ENCODE measurements at regions not wholly inside any gene's neighbourhood (a gene's known extent, or its start where the extent isn't known, plus 50 kb on each side); places are given as distances from the start of the nearest gene placed in this dataset.

- DNase-seq (ENCODE audit: extremely low spot score in 2 of 2): no peak
Observed at GRCh38 chr6:10060004-10060403, 354.9 kb downstream of the TFAP2A start.

GRCh38 chr6:10054672-10055071, 360.2 kb downstream of the TFAP2A start:
- Histone ChIP-seq H3K27me3 (no peaks in the 10 kb centered on the region), H3K36me3 (no peaks in the 10 kb centered on the region), H3K27ac (no peak overlapping the region), H3K4me1 (no peaks in the 10 kb centered on the region), H3K9me3 (no peaks in the 10 kb centered on the region), H3K4me3 (no peak overlapping the region)
- TF ChIP-seq POLR2A (IDR thresholded peaks at IDR 0.05) (no peak), CTCF (IDR thresholded peaks at IDR 0.05) (no peak), POLR2AphosphoS5 (IDR thresholded peaks at IDR 0.05; ENCODE audit: insufficient read depth in 1 of 2, low read depth in 1 of 2) (no peak)
- intact Hi-C loops (cut with DNase I): no loop called here
- no peak for DNase-seq (ENCODE audit: extremely low spot score in 2 of 2)

More at GRCh38 chr6:10060004-10060403, 354.9 kb downstream of the TFAP2A start:
- Histone ChIP-seq H3K27ac (no peak overlapping the region), H3K4me3 (no peak overlapping the region), H3K4me1 (no peaks in the 10 kb centered on the region), H3K36me3 (no peaks in the 10 kb centered on the region), H3K27me3 (no peaks in the 10 kb centered on the region), H3K9me3 (no peaks in the 10 kb centered on the region)
- intact Hi-C loops (cut with DNase I): no loop called here
- TF ChIP-seq CTCF (IDR thresholded peaks at IDR 0.05): no peak
- TF ChIP-seq POLR2AphosphoS5 (IDR thresholded peaks at IDR 0.05; ENCODE audit: insufficient read depth in 1 of 2, low read depth in 1 of 2): no peak
- no peak for TF ChIP-seq POLR2A (IDR thresholded peaks at IDR 0.05)

DNA sequence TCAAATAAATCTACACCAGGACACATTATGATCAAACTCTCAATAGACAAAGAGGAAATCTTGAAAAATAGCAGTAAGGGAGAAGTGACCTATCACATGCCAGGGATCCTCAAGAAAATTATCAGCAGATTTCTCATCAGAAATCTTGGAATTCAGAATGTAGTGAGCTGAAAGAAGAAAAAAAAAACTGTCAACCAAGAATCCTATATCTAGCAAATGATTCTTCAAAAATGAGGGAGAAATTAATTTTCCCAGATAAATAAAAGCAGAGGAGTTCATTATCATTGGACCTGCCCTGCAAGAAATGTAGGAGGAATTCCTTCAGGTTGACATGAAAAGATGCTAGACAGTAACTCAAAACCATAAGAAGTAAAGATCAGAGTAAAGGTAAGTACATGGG, 363.6 kb downstream of the TFAP2A start:
- DNase-seq (ENCODE audit: extremely low spot score in 2 of 2): no peak
- no peaks in the 10 kb centered on the region for H3K27me3 ChIP-seq
- H3K36me3 ChIP-seq: no peaks in the 10 kb centered on the region
- no peak overlapping the region for H3K27ac ChIP-seq
- H3K9me3 ChIP-seq: no peaks in the 10 kb centered on the region
- TF ChIP-seq CTCF (IDR thresholded peaks at IDR 0.05) (no peak), POLR2A (IDR thresholded peaks at IDR 0.05) (no peak), POLR2AphosphoS5 (IDR thresholded peaks at IDR 0.05; ENCODE audit: insufficient read depth in 1 of 2, low read depth in 1 of 2) (no peak)
- intact Hi-C loops (cut with DNase I): no loop called here
- H3K4me1 ChIP-seq: no peaks in the 10 kb centered on the region
- H3K4me3 ChIP-seq: no peak overlapping the region

GRCh38 chr6:10048370-10049297, 366.2 kb downstream of the TFAP2A start:
- H3K36me3 ChIP-seq: no peaks in the 10 kb centered on the region
- no peak overlapping the region for H3K4me3 ChIP-seq
- H3K4me1 ChIP-seq: no peaks in the 10 kb centered on the region
- H3K27ac ChIP-seq: no peak overlapping the region
- no peaks in the 10 kb centered on the region for H3K27me3 ChIP-seq
- DNase-seq (ENCODE audit: extremely low spot score in 2 of 2): no peak
- intact Hi-C loops (cut with DNase I): no loop called here
- H3K9me3 ChIP-seq: no peaks in the 10 kb centered on the region
- TF ChIP-seq POLR2AphosphoS5 (IDR thresholded peaks at IDR 0.05; ENCODE audit: insufficient read depth in 1 of 2, low read depth in 1 of 2): no peak
- no peak for TF ChIP-seq CTCF (IDR thresholded peaks at IDR 0.05)
- no peak for TF ChIP-seq POLR2A (IDR thresholded peaks at IDR 0.05)

DNA sequence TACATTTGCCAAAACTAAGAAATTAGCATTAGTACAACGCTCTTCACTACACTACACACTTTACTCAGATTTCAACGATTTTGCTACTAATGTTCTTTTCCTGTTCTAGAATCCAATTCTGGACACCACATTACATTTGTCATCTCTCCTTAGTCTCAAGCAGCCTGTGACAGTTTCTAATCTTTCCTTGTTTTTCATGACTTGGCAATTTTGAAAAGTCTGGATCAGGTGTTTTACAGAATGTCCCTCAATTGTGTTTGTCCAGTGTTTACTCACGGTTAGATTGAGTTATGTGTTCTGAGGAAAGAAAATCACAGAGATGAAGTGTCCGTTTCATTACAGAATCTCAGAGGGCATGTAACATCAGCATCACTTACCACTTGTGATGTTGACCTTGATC, 372.6 kb downstream of the TFAP2A start:
- DNase-seq (ENCODE audit: extremely low spot score in 2 of 2): no peak
- H3K27ac ChIP-seq: no peak overlapping the region
- no peaks in the 10 kb centered on the region for H3K9me3 ChIP-seq
- H3K4me3 ChIP-seq: no peak overlapping the region
- no peaks in the 10 kb centered on the region for H3K4me1 ChIP-seq
- H3K27me3 ChIP-seq: no peaks in the 10 kb centered on the region
- intact Hi-C loops (cut with DNase I): no loop called here
- no peak for TF ChIP-seq CTCF (IDR thresholded peaks at IDR 0.05)
- TF ChIP-seq POLR2A (IDR thresholded peaks at IDR 0.05): no peak
- no peak for TF ChIP-seq POLR2AphosphoS5 (IDR thresholded peaks at IDR 0.05; ENCODE audit: insufficient read depth in 1 of 2, low read depth in 1 of 2)
- H3K36me3 ChIP-seq: no peaks in the 10 kb centered on the region

Data from vagina (tissue), 2 donors.